ENCODE measurements at regions not wholly inside any gene's neighbourhood (a gene's known extent, or its start where the extent isn't known, plus 50 kb on each side); places are given as distances from the start of the nearest gene placed in this dataset.

GRCh38 chr2:12978066-12978835 is 261.5 kb downstream of the TRIB2 start:
- no peaks in the 10 kb centered on the region for H3K36me3 ChIP-seq (ENCODE audit: control insufficient read depth in 2 of 2, insufficient read depth in 1 of 2, low read length in 2 of 2)
- CTCF ChIA-PET, result no interaction called here
- POLR2A ChIA-PET, result no interaction called here
- no peak overlapping the region for H3K4me3 ChIP-seq (ENCODE audit: low read depth, low read length)
- no peak overlapping the region for H3K27ac ChIP-seq (ENCODE audit: extremely low read depth, low read depth, low read length)
- no peaks in the 10 kb centered on the region for H3K4me1 ChIP-seq (ENCODE audit: control insufficient read depth, insufficient read depth, low read length)
- no peaks in the 10 kb centered on the region for H3K9me3 ChIP-seq (ENCODE audit: control insufficient read depth, insufficient read depth, low read depth, low read length)
- TF ChIP-seq ZNF664 (tag by site-specific recombination; IDR thresholded peaks at IDR 0.05) (no peak), OVOL3 (tag by site-specific recombination; IDR thresholded peaks at IDR 0.05) (no peak), ZNF37A (tag by site-specific recombination; IDR thresholded peaks at IDR 0.05) (no peak), KLF16 (tag by site-specific recombination; IDR thresholded peaks at IDR 0.05) (no peak), ZFP69B (tag by site-specific recombination; IDR thresholded peaks at IDR 0.05) (no peak), ZNF707 (tag by site-specific recombination; IDR thresholded peaks at IDR 0.05) (no peak), ZNF146 (tag by site-specific recombination; IDR thresholded peaks at IDR 0.05) (no peak)

GRCh38 chr2:12979066-12979465 is 262.3 kb downstream of the TRIB2 start:
- H3K27ac ChIP-seq (ENCODE audit: extremely low read depth, low read depth, low read length), result no peak overlapping the region
- H3K4me1 ChIP-seq (ENCODE audit: control insufficient read depth, insufficient read depth, low read length), result no peaks in the 10 kb centered on the region
- H3K4me3 ChIP-seq (ENCODE audit: low read depth, low read length), result no peak overlapping the region
- TF ChIP-seq ZNF610 (tag by site-specific recombination; IDR thresholded peaks at IDR 0.05; ENCODE audit: borderline replicate concordance), result no peak
- TF ChIP-seq ZSCAN4 (tag by site-specific recombination; IDR thresholded peaks at IDR 0.05), result no peak
- TF ChIP-seq FEZF1 (tag by site-specific recombination; IDR thresholded peaks at IDR 0.05), result no peak
- TF ChIP-seq ZNF404 (tag by site-specific recombination; IDR thresholded peaks at IDR 0.05), result no peak
- TF ChIP-seq ZNF138 (tag by site-specific recombination; IDR thresholded peaks at IDR 0.05; ENCODE audit: borderline replicate concordance), result no peak
- TF ChIP-seq ZNF10 (tag by site-specific recombination; IDR thresholded peaks at IDR 0.05), result no peak
- no peak for TF ChIP-seq ZNF701 (tag by site-specific recombination; IDR thresholded peaks at IDR 0.05)
- TF ChIP-seq PRDM10 (tag by site-specific recombination; IDR thresholded peaks at IDR 0.05), result no peak
- no peaks in the 10 kb centered on the region for H3K9me3 ChIP-seq (ENCODE audit: control insufficient read depth, insufficient read depth, low read depth, low read length)
- CTCF ChIA-PET, result no interaction called here
- POLR2A ChIA-PET, result no interaction called here
- H3K36me3 ChIP-seq (ENCODE audit: control insufficient read depth in 2 of 2, insufficient read depth in 1 of 2, low read length in 2 of 2), result no peaks in the 10 kb centered on the region

GRCh38 chr2:12980817-12981216 is 264.1 kb downstream of the TRIB2 start:
- POLR2A ChIA-PET, result no interaction called here
- CTCF ChIA-PET, result interaction anchor here (0.8 kb wide), 1 partner anchor 10 kb away, joined by 4 read pairs; no protein-coding TSS in a partner anchor

More at GRCh38 chr2:12980817-12981216, 264.1 kb downstream of the TRIB2 start:
- no peak overlapping the region for H3K27ac ChIP-seq (ENCODE audit: extremely low read depth, low read depth, low read length)
- no peak for TF ChIP-seq ZNF670 (tag by site-specific recombination; IDR thresholded peaks at IDR 0.05; ENCODE audit: low read depth)
- no peak for TF ChIP-seq ZNF433 (tag by site-specific recombination; IDR thresholded peaks at IDR 0.05; ENCODE audit: low read depth)
- TF ChIP-seq ZNF394 (tag by site-specific recombination; IDR thresholded peaks at IDR 0.05; ENCODE audit: borderline replicate concordance), result no peak
- TF ChIP-seq ZNF664 (tag by site-specific recombination; IDR thresholded peaks at IDR 0.05), result no peak
- no peaks in the 10 kb centered on the region for H3K36me3 ChIP-seq (ENCODE audit: control insufficient read depth in 2 of 2, insufficient read depth in 1 of 2, low read length in 2 of 2)
- no peaks in the 10 kb centered on the region for H3K9me3 ChIP-seq (ENCODE audit: control insufficient read depth, insufficient read depth, low read depth, low read length)
- H3K4me3 ChIP-seq (ENCODE audit: low read depth, low read length), result no peak overlapping the region
- no peaks in the 10 kb centered on the region for H3K4me1 ChIP-seq (ENCODE audit: control insufficient read depth, insufficient read depth, low read length)
